ENCODE measurements at regions not wholly inside any gene's neighbourhood (a gene's known extent, or its start where the extent isn't known, plus 50 kb on each side); places are given as distances from the start of the nearest gene placed in this dataset.

DNA sequence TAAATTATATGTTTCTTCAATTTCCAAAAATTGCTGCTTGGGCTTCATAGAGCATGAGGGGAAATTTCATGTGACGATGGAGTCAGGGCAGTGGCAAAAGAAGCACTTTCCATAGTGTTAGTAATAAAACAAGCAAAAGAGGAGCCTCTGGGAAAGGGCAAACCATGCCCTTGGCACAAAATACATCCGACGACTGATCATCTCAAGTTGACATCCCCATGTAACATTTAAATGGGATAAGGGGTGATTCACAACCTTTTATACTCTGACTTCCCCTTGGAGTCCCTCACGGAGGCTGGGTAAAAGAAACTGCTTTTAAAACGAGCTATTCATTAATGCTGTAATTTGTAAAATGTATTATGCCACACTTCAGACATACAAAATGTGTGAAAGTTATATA is 161.4 kb upstream of the DMRT1 start:
- Histone ChIP-seq H3K27ac (ENCODE audit: insufficient read depth, low read depth, low read length) (no peak overlapping the region), H3K4me2 (ENCODE audit: insufficient read depth, low read length) (no peak overlapping the region), H3K9me3 (replicated peaks; ENCODE audit: control insufficient read depth, insufficient read depth, low read length) (no peaks in the 10 kb centered on the region), H3K27me3 (ENCODE audit: control insufficient read depth in 2 of 2, insufficient read depth in 2 of 2, low read length in 2 of 2) (no peaks in the 10 kb centered on the region), H3K4me1 (ENCODE audit: control insufficient read depth, extremely low read depth, insufficient read depth, low read length) (peaks cover 50% of the 10 kb centered on the region), H3K9ac (replicated peaks; ENCODE audit: extremely low read depth, insufficient read depth, low read length) (no peak overlapping the region), H3K79me2 (ENCODE audit: control insufficient read depth, insufficient read depth, low read length) (no peaks in the 10 kb centered on the region), H3K9me1 (replicated peaks; ENCODE audit: control insufficient read depth, extremely low read depth, insufficient read depth, low read length) (no peaks in the 10 kb centered on the region), H2AFZ (ENCODE audit: low read depth, low read length) (peak overlapping the region; percentile 12), H3K4me3 (replicated peaks in 1 of 3; ENCODE audit: insufficient read depth in 1 of 3, low read depth in 1 of 3, low read length in 3 of 3) (no peak overlapping the region), H3K36me3 (ENCODE audit: control insufficient read depth in 2 of 2, extremely low read depth in 1 of 2, insufficient read depth in 2 of 2, low read length in 2 of 2) (no peaks in the 10 kb centered on the region), H4K20me1 (replicated peaks; ENCODE audit: control insufficient read depth, extremely low read depth, insufficient read depth, low read length) (no peaks in the 10 kb centered on the region)
- CTCF ChIA-PET: interaction anchor here (0.6 to 8.6 kb wide), 4 partner anchors 9 to 84 kb away, joined by 3 to 91 read pairs (median 3); no protein-coding TSS in a partner anchor
- DNase-seq (ENCODE audit: low read depth, low spot score): peak; percentile 34
- dilution Hi-C loops (cut with MboI; ENCODE audit: extremely low pct_ligation_motif_present, low sequenced_read_pairs) (no loop called here), intact Hi-C loops (cut with micrococcal nuclease) (no loop called here)
- POLR2A ChIA-PET: no interaction called here
- no peak for TF ChIP-seq MAX (IDR thresholded peaks at IDR 0.05; ENCODE audit: insufficient read depth, insufficient read length)
- no peak for TF ChIP-seq FOS (IDR thresholded peaks at IDR 0.05; ENCODE audit: borderline replicate concordance, insufficient read depth, low read length)
- TF ChIP-seq CTCF (IDR thresholded peaks at IDR 0.05; ENCODE audit: extremely low read depth in 1 of 2, insufficient read depth in 1 of 2, low read depth in 1 of 2, low read length in 2 of 2): no peak
- no peak for TF ChIP-seq EZH2 (IDR thresholded peaks at IDR 0.05; ENCODE audit: borderline replicate concordance, low read depth, low read length, severe bottlenecking)
- no peak for FAIRE-seq
- BruUV-seq (replicated peaks): no TSS peak

Data from endothelial cell of umbilical vein (primary cell).